ENCODE measurements at regions not wholly inside any gene's neighbourhood (a gene's known extent, or its start where the extent isn't known, plus 50 kb on each side); places are given as distances from the start of the nearest gene placed in this dataset.

- Histone ChIP-seq H3K4me2 (ENCODE audit: low read length) (no peak overlapping the region), H3K9me2 (ENCODE audit: insufficient read depth) (no peaks in the 10 kb centered on the region), H3K27ac (ENCODE audit: low read depth, low read length) (no peak overlapping the region), H4K20me1 (ENCODE audit: insufficient read depth) (no peaks in the 10 kb centered on the region), H3K4me3 (replicated peaks in 1 of 2; ENCODE audit: low read depth in 1 of 2, low read length in 2 of 2) (no peak overlapping the region), H3K79me2 (ENCODE audit: insufficient read depth, low read length) (no peaks in the 10 kb centered on the region), H3K4me1 (ENCODE audit: control insufficient read depth in 1 of 2, insufficient read depth in 2 of 2, low read length in 2 of 2) (no peaks in the 10 kb centered on the region), H3K27me3 (ENCODE audit: insufficient read depth, low read length) (no peaks in the 10 kb centered on the region), H3K36me3 (ENCODE audit: control insufficient read depth in 1 of 2, insufficient read depth in 2 of 2, low read length in 2 of 2) (no peaks in the 10 kb centered on the region), H3K9me3 (ENCODE audit: control insufficient read depth in 1 of 2, insufficient read depth in 1 of 2, low read depth in 1 of 2, low read length in 2 of 2) (no peaks in the 10 kb centered on the region; a peak in 1 of 4 replicates), H3K9ac (ENCODE audit: low read length) (no peak overlapping the region), H2AFZ (ENCODE audit: low read depth, low read length, poor library complexity, severe bottlenecking) (no peak overlapping the region)
- DNase-seq (ENCODE audit: low read depth, low spot score) = no peak
- TF ChIP-seq ZFX (IDR thresholded peaks at IDR 0.05) (no peak), RAD21 (IDR thresholded peaks at IDR 0.05; ENCODE audit: low read depth) (no peak), POLR2A (IDR thresholded peaks at IDR 0.05; ENCODE audit: borderline replicate concordance, extremely low read depth, insufficient read depth, insufficient read length) (no peak), EZH2phosphoT487 (IDR thresholded peaks at IDR 0.05; ENCODE audit: borderline replicate concordance) (no peak), JUND (IDR thresholded peaks at IDR 0.05) (no peak), ZNF274 (IDR thresholded peaks at IDR 0.05; ENCODE audit: low read depth, low read length) (no peak), EZH2 (IDR thresholded peaks at IDR 0.05) (no peak), FOSL1 (IDR thresholded peaks at IDR 0.05; ENCODE audit: low read depth) (no peak), ELF1 (IDR thresholded peaks at IDR 0.05; ENCODE audit: borderline replicate concordance, low read depth) (no peak), CBX3 (IDR thresholded peaks at IDR 0.05; ENCODE audit: low read depth) (no peak), ZBTB33 (IDR thresholded peaks at IDR 0.05; ENCODE audit: extremely low read depth, insufficient replicate concordance, low read length) (no peak), CEBPB (IDR thresholded peaks at IDR 0.05; ENCODE audit: low read depth) (no peak), ATF3 (IDR thresholded peaks at IDR 0.05) (no peak), TCF7L2 (IDR thresholded peaks at IDR 0.05; ENCODE audit: borderline replicate concordance, extremely low read depth, insufficient read depth, insufficient read length) (no peak), SP1 (IDR thresholded peaks at IDR 0.05; ENCODE audit: low read depth) (no peak), POLR2AphosphoS5 (IDR thresholded peaks at IDR 0.05; ENCODE audit: low read depth, low read length) (no peak), SIN3A (IDR thresholded peaks at IDR 0.05; ENCODE audit: low read depth) (no peak), EGR1 (IDR thresholded peaks at IDR 0.05; ENCODE audit: low read depth) (no peak)
- TF ChIP-seq, protein P1, sequence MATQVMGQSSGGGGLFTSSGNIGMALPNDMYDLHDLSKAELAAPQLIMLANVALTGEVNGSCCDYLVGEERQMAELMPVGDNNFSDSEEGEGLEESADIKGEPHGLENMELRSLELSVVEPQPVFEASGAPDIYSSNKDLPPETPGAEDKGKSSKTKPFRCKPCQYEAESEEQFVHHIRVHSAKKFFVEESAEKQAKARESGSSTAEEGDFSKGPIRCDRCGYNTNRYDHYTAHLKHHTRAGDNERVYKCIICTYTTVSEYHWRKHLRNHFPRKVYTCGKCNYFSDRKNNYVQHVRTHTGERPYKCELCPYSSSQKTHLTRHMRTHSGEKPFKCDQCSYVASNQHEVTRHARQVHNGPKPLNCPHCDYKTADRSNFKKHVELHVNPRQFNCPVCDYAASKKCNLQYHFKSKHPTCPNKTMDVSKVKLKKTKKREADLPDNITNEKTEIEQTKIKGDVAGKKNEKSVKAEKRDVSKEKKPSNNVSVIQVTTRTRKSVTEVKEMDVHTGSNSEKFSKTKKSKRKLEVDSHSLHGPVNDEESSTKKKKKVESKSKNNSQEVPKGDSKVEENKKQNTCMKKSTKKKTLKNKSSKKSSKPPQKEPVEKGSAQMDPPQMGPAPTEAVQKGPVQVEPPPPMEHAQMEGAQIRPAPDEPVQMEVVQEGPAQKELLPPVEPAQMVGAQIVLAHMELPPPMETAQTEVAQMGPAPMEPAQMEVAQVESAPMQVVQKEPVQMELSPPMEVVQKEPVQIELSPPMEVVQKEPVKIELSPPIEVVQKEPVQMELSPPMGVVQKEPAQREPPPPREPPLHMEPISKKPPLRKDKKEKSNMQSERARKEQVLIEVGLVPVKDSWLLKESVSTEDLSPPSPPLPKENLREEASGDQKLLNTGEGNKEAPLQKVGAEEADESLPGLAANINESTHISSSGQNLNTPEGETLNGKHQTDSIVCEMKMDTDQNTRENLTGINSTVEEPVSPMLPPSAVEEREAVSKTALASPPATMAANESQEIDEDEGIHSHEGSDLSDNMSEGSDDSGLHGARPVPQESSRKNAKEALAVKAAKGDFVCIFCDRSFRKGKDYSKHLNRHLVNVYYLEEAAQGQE (IDR thresholded peaks at IDR 0.05; ENCODE audit: low read depth) = no peak
- ATAC-seq = no peak
- POLR2A ChIA-PET = no interaction called here
- CTCF ChIA-PET = no interaction called here
- RAD21 ChIA-PET (ENCODE audit: low non-redundant PET in 1 of 2, low total read pairs in 2 of 2, uncharacterized antibody in 2 of 2, unreplicated experiment in 2 of 2) = no interaction called here
- intact Hi-C loops (cut with micrococcal nuclease) = loop anchor here (10.0 kb wide), 1 partner anchor 84 kb away; no protein-coding TSS in a partner anchor
- no TSS peak for BruUV-seq (replicated peaks)
Measured at GRCh38 chr9:27800692-27801370, 227.6 kb upstream of the C9orf72 start.
